Caco-2 (cell line): ENCODE measurements at regions not wholly inside any gene's neighbourhood (a gene's known extent, or its start where the extent isn't known, plus 50 kb on each side); places are given as distances from the start of the nearest gene placed in this dataset.

Source experiments
- BruUV-seq: library from RNA; stranded (reverse); fragments of 400-500 nt; replicated peaks from 2 replicates; lab custom pipeline; 2021; lab: Mats Ljungman, UMichigan
- CTCF ChIA-PET: fragments of 300-600 bp; sonication (Branson Sonifier 250); formaldehyde crosslinking; loops from one replicate; lab custom pipeline; 2022; ENCODE audit warnings: antibody characterized with exemption; lab: Charles Lee
- POLR2A ChIA-PET: fragments of 300-600 bp; sonication (Branson Sonifier 250); formaldehyde crosslinking; loops from one replicate; lab custom pipeline; 2022; ENCODE audit warnings: antibody characterized with exemption; lab: Charles Lee
- DNase-seq, 2 experiments: peaks; one replicate each; pipeline versions ENCODE4 v3.0.0 to v3.0.0-alpha.2; 2020 to 2022
- H3K27me3 ChIP-seq: replicated peaks from 2 replicates; pipeline ENCODE4 v1.6.0; 2011; ENCODE audit warnings: low read length; ENCODE audit not compliant: control insufficient read depth, insufficient read depth
- H3K36me3 ChIP-seq: 2 replicates; pipeline ENCODE4 v1.5.1; 2011; ENCODE audit warnings: low read length; ENCODE audit not compliant: control insufficient read depth, insufficient read depth
- H3K4me1 ChIP-seq: fragments of 250-450 bp; sonication (Bioruptor Pico); 2 replicates; pipeline ENCODE4 v1.5.1; 2020; ENCODE audit warnings: mild to moderate bottlenecking
- H3K4me3 ChIP-seq: 2 replicates; pipeline ENCODE4 v1.5.1; 2011; ENCODE audit warnings: low read depth, mild to moderate bottlenecking, control low read depth, low read length
- H3K9me3 ChIP-seq: fragments of 250-450 bp; sonication (Bioruptor Pico); 2 replicates; pipeline ENCODE4 v1.5.1; 2020; ENCODE audit warnings: mild to moderate bottlenecking, moderate library complexity
- H3K27ac Mint-ChIP-seq: one replicate; pipeline ENCODE4 v1.8.0; 2022; ENCODE audit warnings: mixed read lengths; ENCODE audit not compliant: unreplicated experiment
- H3K27me3 Mint-ChIP-seq: one replicate; pipeline ENCODE4 v1.8.0; 2022; ENCODE audit warnings: mixed read lengths; ENCODE audit not compliant: insufficient read depth, unreplicated experiment
- H3K36me3 Mint-ChIP-seq: one replicate; pipeline ENCODE4 v1.8.0; 2022; ENCODE audit warnings: mild to moderate bottlenecking, mixed read lengths; ENCODE audit not compliant: insufficient read depth, unreplicated experiment
- H3K4me1 Mint-ChIP-seq: one replicate; pipeline ENCODE4 v1.8.0; 2022; ENCODE audit warnings: low read depth, mixed read lengths; ENCODE audit not compliant: unreplicated experiment
- H3K4me3 Mint-ChIP-seq: one replicate; pipeline ENCODE4 v1.8.0; 2022; ENCODE audit warnings: mild to moderate bottlenecking, moderate library complexity, mixed read lengths; ENCODE audit not compliant: unreplicated experiment
- H3K9me3 Mint-ChIP-seq: one replicate; pipeline ENCODE4 v1.8.0; 2022; ENCODE audit warnings: mixed read lengths; ENCODE audit not compliant: unreplicated experiment
- CTCF ChIP-seq, 2 experiments: fragments of 200-600 bp in 1 of 2; IDR thresholded peaks; 1 replicate in 1 of 2; 2 replicates in 1 of 2; pipeline versions ENCODE4 v1.5.1 to v1.8.0; 2011 to 2022; ENCODE audit warnings: antibody characterized with exemption in 1 of 2, control low read depth in 1 of 2, inconsistent platforms in 1 of 2, low read depth in 1 of 2, low read length in 1 of 2, mild to moderate bottlenecking in 1 of 2, moderate library complexity in 1 of 2; ENCODE audit not compliant: insufficient read depth in 1 of 2, severe bottlenecking in 1 of 2, unreplicated experiment in 1 of 2
- intact Hi-C: fragments of 100-400 bp; cut with micrococcal nuclease; formaldehyde crosslinking; loops from one replicate; pipeline ENCODE4 v1.10.0; 2022; ENCODE audit not compliant: unreplicated experiment

- ChIA-PET CTCF (no interaction called here), POLR2A (no interaction called here)
- no peak for TF ChIP-seq CTCF (IDR thresholded peaks at IDR 0.05; ENCODE audit: insufficient read depth in 1 of 2, low read depth in 1 of 2, low read length in 1 of 2, severe bottlenecking in 1 of 2, unreplicated experiment in 1 of 2)
- H3K27me3 ChIP-seq, result no peaks in the 10 kb centered on the region
- H3K27me3 Mint-ChIP-seq, result no peaks in the 10 kb centered on the region
- H3K9me3 ChIP-seq, result no peaks in the 10 kb centered on the region
- no peak for DNase-seq
- intact Hi-C loops, result no loop called here
- no peak overlapping the region for H3K27ac Mint-ChIP-seq
- H3K9me3 Mint-ChIP-seq, result no peaks in the 10 kb centered on the region
- H3K4me1 ChIP-seq, result no peaks in the 10 kb centered on the region; the same call in 1 of the 2 replicates
- H3K4me1 Mint-ChIP-seq, result peaks cover 14% of the 10 kb centered on the region
- no peak overlapping the region for H3K4me3 Mint-ChIP-seq
- no peak overlapping the region for H3K4me3 ChIP-seq
- no peaks in the 10 kb centered on the region for H3K36me3 ChIP-seq
- BruUV-seq, result no TSS peak
- no peaks in the 10 kb centered on the region for H3K36me3 Mint-ChIP-seq
Observed at GRCh38 chr12:90809940-90810339, 145.0 kb downstream of the CCER1 start.

- H3K9me3 Mint-ChIP-seq, result no peaks in the 10 kb centered on the region
- no peak overlapping the region for H3K4me3 ChIP-seq
- peaks cover 14% of the 10 kb centered on the region for H3K4me1 Mint-ChIP-seq
- no peaks in the 10 kb centered on the region for H3K36me3 Mint-ChIP-seq
- H3K9me3 ChIP-seq, result no peaks in the 10 kb centered on the region
- H3K27me3 Mint-ChIP-seq, result no peaks in the 10 kb centered on the region
- H3K27ac Mint-ChIP-seq, result no peak overlapping the region
- no peak overlapping the region for H3K4me3 Mint-ChIP-seq
- TF ChIP-seq CTCF (IDR thresholded peaks at IDR 0.05; ENCODE audit: insufficient read depth in 1 of 2, low read depth in 1 of 2, low read length in 1 of 2, severe bottlenecking in 1 of 2, unreplicated experiment in 1 of 2), result no peak
- no TSS peak for BruUV-seq
- ChIA-PET POLR2A (no interaction called here), CTCF (no interaction called here)
- DNase-seq, result no peak
- intact Hi-C loops, result no loop called here
- H3K27me3 ChIP-seq, result no peaks in the 10 kb centered on the region
- no peaks in the 10 kb centered on the region; the same call in 1 of the 2 replicates for H3K4me1 ChIP-seq
- no peaks in the 10 kb centered on the region for H3K36me3 ChIP-seq
Observed at GRCh38 chr12:90808568-90808967, 146.4 kb downstream of the CCER1 start.

- CTCF ChIA-PET, result no interaction called here
- H3K27me3 ChIP-seq, result no peaks in the 10 kb centered on the region
- H3K27ac Mint-ChIP-seq, result no peak overlapping the region
- BruUV-seq, result no TSS peak
- H3K9me3 Mint-ChIP-seq, result no peaks in the 10 kb centered on the region
- H3K27me3 Mint-ChIP-seq, result no peaks in the 10 kb centered on the region
- intact Hi-C loops, result no loop called here
- H3K36me3 Mint-ChIP-seq, result no peaks in the 10 kb centered on the region
- no peaks in the 10 kb centered on the region for H3K4me1 ChIP-seq
- H3K4me1 Mint-ChIP-seq, result no peaks in the 10 kb centered on the region
- H3K9me3 ChIP-seq, result no peaks in the 10 kb centered on the region
- TF ChIP-seq CTCF (IDR thresholded peaks at IDR 0.05; ENCODE audit: insufficient read depth in 1 of 2, low read depth in 1 of 2, low read length in 1 of 2, severe bottlenecking in 1 of 2, unreplicated experiment in 1 of 2), result no peak
- DNase-seq, result no peak
- no peaks in the 10 kb centered on the region for H3K36me3 ChIP-seq
- POLR2A ChIA-PET, result no interaction called here
- H3K4me3 ChIP-seq, result no peak overlapping the region
- H3K4me3 Mint-ChIP-seq, result no peak overlapping the region
Observed at GRCh38 chr12:90802727-90803126, 152.2 kb downstream of the CCER1 start.
